Esophagus muscularis mucosa (tissue), 4 donors: ENCODE measurements at regions not wholly inside any gene's neighbourhood (a gene's known extent, or its start where the extent isn't known, plus 50 kb on each side); places are given as distances from the start of the nearest gene placed in this dataset.

ENCODE experiments used
- DNase-seq: peaks from one replicate; pipeline ENCODE4 v3.0.0-alpha.2; 2017; ENCODE audit errors: extremely low spot score
- H3K27ac ChIP-seq, 4 donors: fragments of 200-600 bp; sonication (generic); replicated peaks in 1 of 4; 1 replicate in 3 of 4; 2 replicates in 1 of 4; pipeline ENCODE4 v1.5.1; 2016 to 2019; ENCODE audit warnings: mild to moderate bottlenecking in 1 of 4
- H3K27me3 ChIP-seq, 4 donors: fragments of 200-600 bp; sonication (generic); one replicate each; pipeline versions ENCODE4 v1.5.1 to v1.6.0; 2016 to 2019
- H3K36me3 ChIP-seq, 4 donors: fragments of 200-600 bp; sonication (generic); one replicate each; pipeline ENCODE4 v1.5.1; 2016 to 2019
- H3K4me1 ChIP-seq, 4 donors: fragments of 200-600 bp; sonication (generic); one replicate each; pipeline ENCODE4 v1.5.1; 2016 to 2019
- H3K4me3 ChIP-seq, 4 donors: fragments of 200-600 bp; sonication (generic); 1 replicate in 2 of 4; 2 replicates in 2 of 4; pipeline ENCODE4 v1.5.1; 2016 to 2019; ENCODE audit warnings: mild to moderate bottlenecking in 4 of 4, moderate library complexity in 1 of 4
- H3K9me3 ChIP-seq, 4 donors: fragments of 200-600 bp; sonication (generic); 1 replicate in 3 of 4; 2 replicates in 1 of 4; pipeline ENCODE4 v1.5.1; 2016 to 2019
- EP300 ChIP-seq: sonication (generic); formaldehyde crosslinking; IDR thresholded peaks from one replicate; pipeline ENCODE4 v1.6.1; 2017; ENCODE audit warnings: antibody characterized with exemption
- POLR2A ChIP-seq: fragments of 450-650 bp; IDR thresholded peaks from one replicate; pipeline ENCODE4 v1.6.1; 2017; ENCODE audit warnings: antibody characterized with exemption, moderate library complexity, mild to moderate bottlenecking, low read depth
- POLR2AphosphoS5 ChIP-seq, 2 donors: sonication (generic); formaldehyde crosslinking; IDR thresholded peaks; one replicate each; pipeline ENCODE4 v1.6.1; 2017; ENCODE audit warnings: antibody characterized with exemption in 2 of 2
- WGBS: methylation state at CpG from one replicate; pipeline ENCODE4 v1.1.5; 2018; 5-methylcytosine and 5-hydroxymethylcytosine counted together
- intact Hi-C: fragments of 100-400 bp; cut with DNase I; formaldehyde crosslinking; loops from one replicate; pipeline ENCODE4 v1.15.1; 2023
- TF ChIP-seq, protein P1 (sequence below), 3 experiments: fragments of 200-600 bp in 2 of 3; fragments of 450-650 bp in 1 of 3; sonication (generic) in 2 of 3; IDR thresholded peaks; one replicate each; pipeline ENCODE4 v1.5.1; 2017 to 2019; ENCODE audit warnings: antibody characterized with exemption in 3 of 3, mild to moderate bottlenecking in 2 of 3, moderate library complexity in 1 of 3

DNA sequence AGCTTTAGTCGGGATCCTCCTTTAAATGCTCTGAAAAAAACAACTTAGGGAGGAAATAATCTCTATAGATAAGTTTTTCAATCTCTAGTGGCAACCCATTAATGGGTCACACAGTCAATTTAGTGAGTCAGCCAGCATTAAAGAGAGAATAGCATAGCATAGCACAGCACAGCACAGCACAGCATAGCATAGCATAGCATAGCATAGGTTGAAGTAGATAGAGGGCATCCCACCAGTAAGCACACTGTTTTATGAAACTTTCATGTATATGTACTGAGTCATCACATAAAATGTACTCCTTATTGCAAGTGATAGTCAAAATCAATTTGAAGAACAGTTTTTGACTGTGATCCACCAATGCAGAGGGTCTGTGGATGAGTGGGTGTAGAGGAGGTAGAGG, 522.9 kb downstream of the CCDC171 start:
- Histone ChIP-seq H3K4me3 (no peak overlapping the region), H3K36me3 (no peaks in the 10 kb centered on the region), H3K9me3 (no peaks in the 10 kb centered on the region), H3K27me3 (no peaks in the 10 kb centered on the region), H3K27ac (no peak overlapping the region), H3K4me1 (peaks cover 0 to 7% (median 6%) of the 10 kb centered on the region in 4 donors)
- TF ChIP-seq POLR2AphosphoS5 (IDR thresholded peaks at IDR 0.05) (no peak), EP300 (no peak)
- 91% methylated on average over 1 of the region's 1 CpG for WGBS
- DNase-seq, result no peak
- intact Hi-C loops, result no loop called here

DNA sequence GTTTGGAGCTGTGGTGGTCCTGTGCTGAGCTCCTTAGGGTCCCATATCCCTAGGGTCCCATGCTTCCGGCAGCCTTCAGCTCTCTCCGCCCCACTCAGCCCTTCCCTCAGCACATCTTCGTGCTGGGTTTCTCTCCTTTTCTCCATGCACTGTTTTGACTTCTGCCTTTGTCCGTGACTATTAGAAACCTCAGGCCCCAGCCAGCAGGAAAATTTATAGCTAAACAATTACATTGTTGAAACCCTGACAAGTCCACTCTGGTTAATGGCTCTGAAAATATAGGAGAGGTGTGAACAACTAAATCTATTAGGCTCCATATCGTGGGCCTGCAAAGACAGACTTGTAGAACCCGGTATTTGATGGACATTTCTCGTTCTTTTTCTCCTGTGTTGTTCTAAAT, 523.7 kb downstream of the CCDC171 start:
- WGBS, result 63% methylated on average over 7 of the region's 7 CpGs

DNA sequence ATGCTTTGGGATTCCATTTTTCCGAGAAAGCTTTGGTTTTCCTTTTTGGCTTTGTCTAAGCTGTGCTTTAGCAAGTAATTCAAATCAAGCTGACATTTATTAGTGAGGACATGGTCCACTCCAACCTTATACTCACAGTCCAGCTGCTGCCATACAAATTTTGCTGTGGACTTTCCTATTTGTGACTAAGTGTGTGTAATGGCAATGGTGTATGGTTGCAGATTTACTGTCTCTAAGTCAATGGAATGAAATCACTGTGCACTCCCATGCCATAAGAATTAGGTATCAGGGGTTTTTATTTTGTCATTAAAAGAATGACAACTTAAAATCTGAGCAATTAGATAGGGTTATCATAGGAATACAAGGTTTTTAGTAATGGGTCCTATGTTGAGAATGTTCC, 530.0 kb downstream of the CCDC171 start:
- H3K4me3 ChIP-seq, result no peak overlapping the region
- DNase-seq, result no peak
- intact Hi-C loops, result no loop called here
- H3K4me1 ChIP-seq, result no peaks in the 10 kb centered on the region
- peaks cover 0 to 11% (median 1%) of the 10 kb centered on the region in 4 donors for H3K9me3 ChIP-seq
- TF ChIP-seq POLR2A (no peak), POLR2AphosphoS5 (IDR thresholded peaks at IDR 0.05) (no peak), EP300 (no peak)
- TF ChIP-seq, protein P1, sequence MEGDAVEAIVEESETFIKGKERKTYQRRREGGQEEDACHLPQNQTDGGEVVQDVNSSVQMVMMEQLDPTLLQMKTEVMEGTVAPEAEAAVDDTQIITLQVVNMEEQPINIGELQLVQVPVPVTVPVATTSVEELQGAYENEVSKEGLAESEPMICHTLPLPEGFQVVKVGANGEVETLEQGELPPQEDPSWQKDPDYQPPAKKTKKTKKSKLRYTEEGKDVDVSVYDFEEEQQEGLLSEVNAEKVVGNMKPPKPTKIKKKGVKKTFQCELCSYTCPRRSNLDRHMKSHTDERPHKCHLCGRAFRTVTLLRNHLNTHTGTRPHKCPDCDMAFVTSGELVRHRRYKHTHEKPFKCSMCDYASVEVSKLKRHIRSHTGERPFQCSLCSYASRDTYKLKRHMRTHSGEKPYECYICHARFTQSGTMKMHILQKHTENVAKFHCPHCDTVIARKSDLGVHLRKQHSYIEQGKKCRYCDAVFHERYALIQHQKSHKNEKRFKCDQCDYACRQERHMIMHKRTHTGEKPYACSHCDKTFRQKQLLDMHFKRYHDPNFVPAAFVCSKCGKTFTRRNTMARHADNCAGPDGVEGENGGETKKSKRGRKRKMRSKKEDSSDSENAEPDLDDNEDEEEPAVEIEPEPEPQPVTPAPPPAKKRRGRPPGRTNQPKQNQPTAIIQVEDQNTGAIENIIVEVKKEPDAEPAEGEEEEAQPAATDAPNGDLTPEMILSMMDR (IDR thresholded peaks at IDR 0.05), result no peak
- WGBS, result 89% methylated on average over 1 of the region's 1 CpG
- H3K27ac ChIP-seq, result no peak overlapping the region
- no peaks in the 10 kb centered on the region for H3K27me3 ChIP-seq
- no peaks in the 10 kb centered on the region for H3K36me3 ChIP-seq

More for the DNA sequence above, 523.7 kb downstream of the CCDC171 start:
- no peak for DNase-seq
- no peak overlapping the region for H3K4me3 ChIP-seq
- no peaks in the 10 kb centered on the region for H3K27me3 ChIP-seq
- no peaks in the 10 kb centered on the region for H3K36me3 ChIP-seq
- intact Hi-C loops, result no loop called here
- H3K27ac ChIP-seq, result no peak overlapping the region
- no peaks in the 10 kb centered on the region for H3K9me3 ChIP-seq
- TF ChIP-seq POLR2AphosphoS5 (IDR thresholded peaks at IDR 0.05) (no peak), EP300 (no peak), POLR2A (no peak)
- TF ChIP-seq, protein P1 (IDR thresholded peaks at IDR 0.05), result no peak
- H3K4me1 ChIP-seq, result peaks cover 0 to 7% (median 6%) of the 10 kb centered on the region in 4 donors

DNA sequence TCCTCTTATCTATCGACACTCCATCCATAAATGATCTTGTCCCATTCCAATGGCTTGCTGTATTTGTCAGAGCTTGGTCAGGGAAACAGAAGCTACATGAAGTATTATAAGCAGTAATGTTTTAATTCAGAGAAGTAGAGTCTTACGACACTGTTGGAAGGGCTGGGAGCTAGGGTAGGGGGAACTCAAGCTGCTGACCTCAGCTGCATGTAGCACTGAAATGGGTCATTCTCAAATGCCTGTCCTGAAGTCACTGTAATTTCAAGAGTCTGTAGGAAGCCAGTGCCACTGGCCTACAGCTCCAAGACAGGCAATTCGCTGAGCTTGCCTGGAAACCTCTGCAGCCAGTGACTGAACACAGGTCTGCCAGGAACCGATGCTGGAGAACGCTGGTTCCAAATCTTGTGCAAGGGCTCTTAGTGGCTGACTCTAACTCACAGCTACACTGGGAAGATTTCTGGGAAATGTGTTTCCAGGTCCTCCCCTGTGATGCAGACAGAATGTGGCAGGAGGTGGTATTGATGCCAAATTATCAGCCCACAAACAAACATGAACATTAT, 532.4 kb downstream of the CCDC171 start:
- H3K4me1 ChIP-seq, result no peaks in the 10 kb centered on the region
- H3K27me3 ChIP-seq, result no peaks in the 10 kb centered on the region
- TF ChIP-seq EP300, result no peak
- TF ChIP-seq POLR2AphosphoS5 (IDR thresholded peaks at IDR 0.05), result no peak
- TF ChIP-seq POLR2A, result no peak
- TF ChIP-seq, protein P1 (IDR thresholded peaks at IDR 0.05), result no peak
- DNase-seq, result no peak
- H3K9me3 ChIP-seq, result peaks cover 0 to 11% (median 3%) of the 10 kb centered on the region in 4 donors
- intact Hi-C loops, result no loop called here
- H3K27ac ChIP-seq, result no peak overlapping the region
- no peaks in the 10 kb centered on the region for H3K36me3 ChIP-seq
- 90% methylated on average over 5 of the region's 5 CpGs for WGBS
- H3K4me3 ChIP-seq, result no peak overlapping the region

DNA sequence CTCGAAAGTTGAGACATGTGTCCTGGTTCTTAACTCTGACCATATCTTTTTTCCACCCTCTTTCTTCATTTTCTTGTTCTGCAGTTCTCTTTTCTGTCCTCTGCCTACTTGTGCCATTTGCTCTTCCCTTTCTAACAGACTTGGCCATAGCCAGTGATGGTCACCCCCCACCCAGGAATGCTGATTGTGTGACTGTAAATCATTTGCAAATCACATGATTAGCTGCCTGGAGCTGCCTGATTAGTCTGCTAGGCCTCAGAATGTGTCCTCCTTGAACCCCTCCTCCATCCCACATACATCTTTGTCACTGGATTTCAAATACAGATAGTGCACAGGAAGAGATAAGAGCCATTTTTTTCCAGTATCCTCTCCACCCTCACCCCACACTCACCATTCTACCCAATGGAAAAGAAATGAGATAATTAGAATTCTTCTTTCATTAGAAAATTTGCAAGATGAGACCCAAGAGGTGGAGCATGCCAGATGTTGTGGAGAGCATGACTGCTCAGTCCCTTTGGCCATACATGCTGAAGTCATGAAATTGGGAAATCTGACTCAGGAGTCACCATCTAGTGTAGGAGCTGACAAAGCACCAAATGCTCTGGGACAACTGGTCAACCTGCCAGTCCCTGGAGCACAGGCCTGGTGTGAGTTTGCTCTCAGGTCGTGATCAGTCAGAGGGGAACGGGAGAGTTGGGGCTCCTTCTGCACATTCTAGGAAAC, 538.2 kb downstream of the CCDC171 start:
- peak; percentile 84 for DNase-seq
- intact Hi-C loops, result no loop called here
- no peaks in the 10 kb centered on the region for H3K36me3 ChIP-seq
- H3K4me1 ChIP-seq, result no peaks in the 10 kb centered on the region
- WGBS, result 100% methylated on average over 3 of the region's 3 CpGs
- H3K9me3 ChIP-seq, result peaks cover 0 to 11% (median 3%) of the 10 kb centered on the region in 4 donors
- no peaks in the 10 kb centered on the region for H3K27me3 ChIP-seq
- TF ChIP-seq POLR2A (no peak), POLR2AphosphoS5 (IDR thresholded peaks at IDR 0.05) (no peak), EP300 (no peak)
- TF ChIP-seq, protein P1 (IDR thresholded peaks at IDR 0.05), result no peak
- no peak overlapping the region for H3K27ac ChIP-seq
- H3K4me3 ChIP-seq, result no peak overlapping the region
